ENCODE measurements at regions not wholly inside any gene's neighbourhood (a gene's known extent, or its start where the extent isn't known, plus 50 kb on each side); places are given as distances from the start of the nearest gene placed in this dataset.

DNA sequence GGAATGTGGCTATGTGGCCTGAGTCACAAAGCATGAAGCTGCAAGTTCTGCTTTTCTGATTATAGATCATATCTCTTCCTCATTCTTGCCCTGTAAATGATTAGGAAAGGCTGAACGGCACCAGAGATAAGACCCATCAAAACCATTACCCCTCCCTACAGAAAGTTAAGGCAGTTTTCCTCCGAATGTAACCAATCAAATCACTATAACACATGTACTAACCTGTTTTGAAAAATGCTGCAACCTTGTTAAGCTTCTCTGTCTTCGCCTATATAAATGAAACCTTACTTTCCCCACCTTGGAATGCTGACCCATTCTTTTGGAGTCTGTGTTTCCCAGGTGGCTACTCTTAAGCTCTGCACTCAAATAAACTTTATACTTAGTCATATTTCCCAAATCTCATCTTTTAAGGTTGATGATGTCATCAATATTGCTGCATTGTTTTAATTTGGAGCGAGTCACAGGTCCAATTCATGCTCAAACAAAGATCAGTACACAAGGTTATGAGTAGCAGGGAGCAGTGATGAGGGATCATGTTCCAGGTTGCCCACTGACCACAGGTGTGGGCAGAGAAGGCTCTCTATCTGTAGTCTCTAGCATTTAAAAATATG is 662.3 kb downstream of the IRS1 start:
- TF ChIP-seq, protein P1, sequence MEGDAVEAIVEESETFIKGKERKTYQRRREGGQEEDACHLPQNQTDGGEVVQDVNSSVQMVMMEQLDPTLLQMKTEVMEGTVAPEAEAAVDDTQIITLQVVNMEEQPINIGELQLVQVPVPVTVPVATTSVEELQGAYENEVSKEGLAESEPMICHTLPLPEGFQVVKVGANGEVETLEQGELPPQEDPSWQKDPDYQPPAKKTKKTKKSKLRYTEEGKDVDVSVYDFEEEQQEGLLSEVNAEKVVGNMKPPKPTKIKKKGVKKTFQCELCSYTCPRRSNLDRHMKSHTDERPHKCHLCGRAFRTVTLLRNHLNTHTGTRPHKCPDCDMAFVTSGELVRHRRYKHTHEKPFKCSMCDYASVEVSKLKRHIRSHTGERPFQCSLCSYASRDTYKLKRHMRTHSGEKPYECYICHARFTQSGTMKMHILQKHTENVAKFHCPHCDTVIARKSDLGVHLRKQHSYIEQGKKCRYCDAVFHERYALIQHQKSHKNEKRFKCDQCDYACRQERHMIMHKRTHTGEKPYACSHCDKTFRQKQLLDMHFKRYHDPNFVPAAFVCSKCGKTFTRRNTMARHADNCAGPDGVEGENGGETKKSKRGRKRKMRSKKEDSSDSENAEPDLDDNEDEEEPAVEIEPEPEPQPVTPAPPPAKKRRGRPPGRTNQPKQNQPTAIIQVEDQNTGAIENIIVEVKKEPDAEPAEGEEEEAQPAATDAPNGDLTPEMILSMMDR (tag by site-specific recombination; IDR thresholded peaks at IDR 0.05) = no peak
- TF ChIP-seq ZNF23 (tag by site-specific recombination; IDR thresholded peaks at IDR 0.05; ENCODE audit: borderline replicate concordance) = no peak
- TF ChIP-seq ZNF175 (tag by site-specific recombination; IDR thresholded peaks at IDR 0.05) = no peak
- no peak for TF ChIP-seq ZNF580 (tag by site-specific recombination; IDR thresholded peaks at IDR 0.05)
- TF ChIP-seq ZNF785 (tag by site-specific recombination; IDR thresholded peaks at IDR 0.05) = no peak
- no peak for TF ChIP-seq ZNF549 (tag by site-specific recombination; IDR thresholded peaks at IDR 0.05)
- no peak for TF ChIP-seq YY1 (tag by site-specific recombination; IDR thresholded peaks at IDR 0.05)
- TF ChIP-seq ZSCAN30 (tag by site-specific recombination; IDR thresholded peaks at IDR 0.05) = no peak
- TF ChIP-seq, protein P2, sequence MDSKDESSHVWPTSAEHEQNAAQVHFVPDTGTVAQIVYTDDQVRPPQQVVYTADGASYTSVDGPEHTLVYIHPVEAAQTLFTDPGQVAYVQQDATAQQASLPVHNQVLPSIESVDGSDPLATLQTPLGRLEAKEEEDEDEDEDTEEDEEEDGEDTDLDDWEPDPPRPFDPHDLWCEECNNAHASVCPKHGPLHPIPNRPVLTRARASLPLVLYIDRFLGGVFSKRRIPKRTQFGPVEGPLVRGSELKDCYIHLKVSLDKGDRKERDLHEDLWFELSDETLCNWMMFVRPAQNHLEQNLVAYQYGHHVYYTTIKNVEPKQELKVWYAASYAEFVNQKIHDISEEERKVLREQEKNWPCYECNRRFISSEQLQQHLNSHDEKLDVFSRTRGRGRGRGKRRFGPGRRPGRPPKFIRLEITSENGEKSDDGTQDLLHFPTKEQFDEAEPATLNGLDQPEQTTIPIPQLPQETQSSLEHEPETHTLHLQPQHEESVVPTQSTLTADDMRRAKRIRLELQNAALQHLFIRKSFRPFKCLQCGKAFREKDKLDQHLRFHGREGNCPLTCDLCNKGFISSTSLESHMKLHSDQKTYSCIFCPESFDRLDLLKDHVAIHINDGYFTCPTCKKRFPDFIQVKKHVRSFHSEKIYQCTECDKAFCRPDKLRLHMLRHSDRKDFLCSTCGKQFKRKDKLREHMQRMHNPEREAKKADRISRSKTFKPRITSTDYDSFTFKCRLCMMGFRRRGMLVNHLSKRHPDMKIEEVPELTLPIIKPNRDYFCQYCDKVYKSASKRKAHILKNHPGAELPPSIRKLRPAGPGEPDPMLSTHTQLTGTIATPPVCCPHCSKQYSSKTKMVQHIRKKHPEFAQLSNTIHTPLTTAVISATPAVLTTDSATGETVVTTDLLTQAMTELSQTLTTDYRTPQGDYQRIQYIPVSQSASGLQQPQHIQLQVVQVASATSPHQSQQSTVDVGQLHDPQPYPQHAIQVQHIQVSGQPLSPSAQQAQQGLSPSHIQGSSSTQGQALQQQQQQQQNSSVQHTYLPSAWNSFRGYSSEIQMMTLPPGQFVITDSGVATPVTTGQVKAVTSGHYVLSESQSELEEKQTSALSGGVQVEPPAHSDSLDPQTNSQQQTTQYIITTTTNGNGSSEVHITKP (tag by site-specific recombination; IDR thresholded peaks at IDR 0.05) = no peak
- TF ChIP-seq, protein P3, sequence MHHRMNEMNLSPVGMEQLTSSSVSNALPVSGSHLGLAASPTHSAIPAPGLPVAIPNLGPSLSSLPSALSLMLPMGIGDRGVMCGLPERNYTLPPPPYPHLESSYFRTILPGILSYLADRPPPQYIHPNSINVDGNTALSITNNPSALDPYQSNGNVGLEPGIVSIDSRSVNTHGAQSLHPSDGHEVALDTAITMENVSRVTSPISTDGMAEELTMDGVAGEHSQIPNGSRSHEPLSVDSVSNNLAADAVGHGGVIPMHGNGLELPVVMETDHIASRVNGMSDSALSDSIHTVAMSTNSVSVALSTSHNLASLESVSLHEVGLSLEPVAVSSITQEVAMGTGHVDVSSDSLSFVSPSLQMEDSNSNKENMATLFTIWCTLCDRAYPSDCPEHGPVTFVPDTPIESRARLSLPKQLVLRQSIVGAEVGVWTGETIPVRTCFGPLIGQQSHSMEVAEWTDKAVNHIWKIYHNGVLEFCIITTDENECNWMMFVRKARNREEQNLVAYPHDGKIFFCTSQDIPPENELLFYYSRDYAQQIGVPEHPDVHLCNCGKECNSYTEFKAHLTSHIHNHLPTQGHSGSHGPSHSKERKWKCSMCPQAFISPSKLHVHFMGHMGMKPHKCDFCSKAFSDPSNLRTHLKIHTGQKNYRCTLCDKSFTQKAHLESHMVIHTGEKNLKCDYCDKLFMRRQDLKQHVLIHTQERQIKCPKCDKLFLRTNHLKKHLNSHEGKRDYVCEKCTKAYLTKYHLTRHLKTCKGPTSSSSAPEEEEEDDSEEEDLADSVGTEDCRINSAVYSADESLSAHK (tag by site-specific recombination; IDR thresholded peaks at IDR 0.05) = no peak
- TF ChIP-seq ZNF629 (tag by site-specific recombination; IDR thresholded peaks at IDR 0.05) = no peak
- TF ChIP-seq ZNF274 (IDR thresholded peaks at IDR 0.05; ENCODE audit: low read length) = no peak
- TF ChIP-seq ZNF274 (tag by site-specific recombination; IDR thresholded peaks at IDR 0.05; ENCODE audit: borderline replicate concordance) = no peak
- TF ChIP-seq ZNF830 (tag by site-specific recombination; IDR thresholded peaks at IDR 0.05; ENCODE audit: low read depth) = no peak
